ENCODE measurements at regions not wholly inside any gene's neighbourhood (a gene's known extent, or its start where the extent isn't known, plus 50 kb on each side); places are given as distances from the start of the nearest gene placed in this dataset.

DNA sequence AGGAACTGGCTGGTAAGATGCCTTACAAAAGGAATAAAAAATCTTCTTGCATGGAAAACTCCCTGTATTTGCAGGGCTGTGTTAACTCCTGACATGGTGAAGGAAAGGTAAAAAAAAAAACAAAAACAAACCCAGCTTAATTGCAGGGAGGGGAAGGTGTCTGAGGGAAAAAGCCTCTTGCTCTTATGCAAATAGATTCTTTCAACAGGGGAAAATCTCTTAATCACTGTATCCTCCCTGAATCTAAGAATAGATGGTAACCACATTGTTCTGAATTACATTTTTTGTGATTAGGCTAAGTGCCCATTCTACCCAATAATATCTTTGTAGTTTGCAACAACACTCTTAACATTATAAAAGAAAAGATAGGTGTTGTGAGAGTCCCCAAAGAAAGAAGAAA lies 172.6 kb downstream of the RBM46 start:
- H3K4me1 ChIP-seq = no peaks in the 10 kb centered on the region
- no peak for FAIRE-seq
- ChIA-PET CTCF (no interaction called here), POLR2A (no interaction called here)
- no peak for ATAC-seq
- no peak overlapping the region for H3K4me3 ChIP-seq
- TF ChIP-seq, protein P1, sequence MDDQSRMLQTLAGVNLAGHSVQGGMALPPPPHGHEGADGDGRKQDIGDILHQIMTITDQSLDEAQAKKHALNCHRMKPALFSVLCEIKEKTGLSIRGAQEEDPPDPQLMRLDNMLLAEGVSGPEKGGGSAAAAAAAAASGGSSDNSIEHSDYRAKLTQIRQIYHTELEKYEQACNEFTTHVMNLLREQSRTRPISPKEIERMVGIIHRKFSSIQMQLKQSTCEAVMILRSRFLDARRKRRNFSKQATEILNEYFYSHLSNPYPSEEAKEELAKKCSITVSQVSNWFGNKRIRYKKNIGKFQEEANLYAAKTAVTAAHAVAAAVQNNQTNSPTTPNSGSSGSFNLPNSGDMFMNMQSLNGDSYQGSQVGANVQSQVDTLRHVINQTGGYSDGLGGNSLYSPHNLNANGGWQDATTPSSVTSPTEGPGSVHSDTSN (IDR thresholded peaks at IDR 0.05) = no peak
- TF ChIP-seq, protein P2, sequence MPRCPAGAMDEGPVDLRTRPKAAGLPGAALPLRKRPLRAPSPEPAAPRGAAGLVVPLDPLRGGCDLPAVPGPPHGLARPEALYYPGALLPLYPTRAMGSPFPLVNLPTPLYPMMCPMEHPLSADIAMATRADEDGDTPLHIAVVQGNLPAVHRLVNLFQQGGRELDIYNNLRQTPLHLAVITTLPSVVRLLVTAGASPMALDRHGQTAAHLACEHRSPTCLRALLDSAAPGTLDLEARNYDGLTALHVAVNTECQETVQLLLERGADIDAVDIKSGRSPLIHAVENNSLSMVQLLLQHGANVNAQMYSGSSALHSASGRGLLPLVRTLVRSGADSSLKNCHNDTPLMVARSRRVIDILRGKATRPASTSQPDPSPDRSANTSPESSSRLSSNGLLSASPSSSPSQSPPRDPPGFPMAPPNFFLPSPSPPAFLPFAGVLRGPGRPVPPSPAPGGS (IDR thresholded peaks at IDR 0.05) = no peak
- TF ChIP-seq HOXB13 (CRISPR knock-in tag; IDR thresholded peaks at IDR 0.05; ENCODE audit: low read depth) = no peak
- no peak for TF ChIP-seq POLR2AphosphoS2 (conservative IDR thresholded peaks at IDR 0.05; ENCODE audit: low read length)
- no peak for TF ChIP-seq JUNB (IDR thresholded peaks at IDR 0.05)
- TF ChIP-seq RNF2 (IDR thresholded peaks at IDR 0.05; ENCODE audit: borderline replicate concordance, low read depth) = no peak
- no peak for TF ChIP-seq FOXS1 (CRISPR knock-in tag; IDR thresholded peaks at IDR 0.05)
- no peak for TF ChIP-seq ZNF302 (CRISPR knock-in tag; IDR thresholded peaks at IDR 0.05)
- TF ChIP-seq JUN (IDR thresholded peaks at IDR 0.05) = no peak
- TF ChIP-seq CBX2 (IDR thresholded peaks at IDR 0.05; ENCODE audit: borderline replicate concordance, low read depth) = no peak
- no peak for TF ChIP-seq MAZ (IDR thresholded peaks at IDR 0.05; ENCODE audit: borderline replicate concordance, low read depth, low read length)
- no peak for DNase-seq (ENCODE audit: low read depth in 1 of 2, low spot score in 1 of 2)
- H3K9me3 ChIP-seq = no peaks in the 10 kb centered on the region
- no peak overlapping the region for H3K27ac ChIP-seq
- H3K4me2 ChIP-seq = no peak overlapping the region

DNA sequence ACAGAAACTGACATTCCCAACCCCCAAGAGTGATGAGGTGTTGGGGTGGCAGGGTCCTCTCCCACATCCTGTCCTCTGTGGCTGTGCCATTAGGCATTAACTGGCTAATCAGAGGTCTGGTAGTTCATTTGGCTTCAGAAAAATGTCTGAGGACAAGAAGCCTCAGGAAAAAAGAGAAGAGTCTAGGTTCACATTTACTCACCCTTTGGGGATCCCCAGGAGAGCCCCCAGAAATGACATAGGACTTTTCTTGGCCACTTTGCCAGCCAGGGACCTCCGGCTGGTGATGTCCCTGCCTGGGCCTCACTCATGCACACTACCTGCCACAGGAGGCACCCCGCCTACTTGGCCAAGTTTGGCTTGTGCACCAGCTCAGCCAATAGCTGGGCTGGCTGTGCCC lies 173.0 kb downstream of the RBM46 start:
- CTCF ChIA-PET = no interaction called here
- WGBS (ENCODE audit: missing lambda C conversion rate) = 8% methylated on average over 2 of the region's 2 CpGs
- DNase-seq (ENCODE audit: low read depth in 1 of 2, low spot score in 1 of 2) (no peak), ATAC-seq (no peak), FAIRE-seq (no peak)
- TF ChIP-seq KDM1A (IDR thresholded peaks at IDR 0.05; ENCODE audit: low read depth) = no peak
- no peak for TF ChIP-seq NR3C1 (IDR thresholded peaks at IDR 0.05)
- no peak for TF ChIP-seq HOXB13 (CRISPR knock-in tag; IDR thresholded peaks at IDR 0.05; ENCODE audit: low read depth)
- TF ChIP-seq HOXA7 (CRISPR knock-in tag; IDR thresholded peaks at IDR 0.05) = no peak
- TF ChIP-seq NFE2L2 (conservative IDR thresholded peaks at IDR 0.05; ENCODE audit: low read length) = no peak
- no peak for TF ChIP-seq PHF8 (IDR thresholded peaks at IDR 0.05; ENCODE audit: borderline replicate concordance, low read depth)
- TF ChIP-seq, protein P3, sequence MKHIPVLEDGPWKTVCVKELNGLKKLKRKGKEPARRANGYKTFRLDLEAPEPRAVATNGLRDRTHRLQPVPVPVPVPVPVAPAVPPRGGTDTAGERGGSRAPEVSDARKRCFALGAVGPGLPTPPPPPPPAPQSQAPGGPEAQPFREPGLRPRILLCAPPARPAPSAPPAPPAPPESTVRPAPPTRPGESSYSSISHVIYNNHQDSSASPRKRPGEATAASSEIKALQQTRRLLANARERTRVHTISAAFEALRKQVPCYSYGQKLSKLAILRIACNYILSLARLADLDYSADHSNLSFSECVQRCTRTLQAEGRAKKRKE (CRISPR knock-in tag; IDR thresholded peaks at IDR 0.05; ENCODE audit: low read depth) = no peak
- Histone ChIP-seq H3K9me3 (no peaks in the 10 kb centered on the region), H3K4me3 (no peak overlapping the region), H3K27ac (no peak overlapping the region), H3K4me1 (no peaks in the 10 kb centered on the region), H3K4me2 (no peak overlapping the region)
- POLR2A ChIA-PET = no interaction called here

DNA sequence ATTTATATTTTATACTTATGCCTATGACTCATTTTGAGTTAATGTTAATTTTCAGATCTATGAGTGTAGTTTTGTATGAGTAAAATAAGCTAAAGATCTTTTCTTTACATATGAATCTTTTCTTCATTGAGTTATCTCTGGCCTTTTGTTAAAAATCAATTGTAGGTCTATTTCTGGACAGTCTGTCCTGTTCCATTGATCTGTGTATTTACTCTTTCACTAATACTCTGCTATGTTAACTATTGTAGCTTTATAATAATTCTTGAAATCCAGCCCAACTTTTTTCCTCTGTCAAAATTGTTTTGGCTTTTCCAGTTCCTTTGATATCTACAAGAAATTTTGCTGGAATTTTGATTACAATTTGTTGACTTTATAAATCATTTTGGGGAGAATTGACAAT lies 177.0 kb downstream of the RBM46 start:
- H3K4me2 ChIP-seq = no peak overlapping the region
- POLR2A ChIA-PET = no interaction called here
- TF ChIP-seq HOXB13 (CRISPR knock-in tag; IDR thresholded peaks at IDR 0.05; ENCODE audit: low read depth) (no peak), ZSCAN20 (CRISPR knock-in tag; IDR thresholded peaks at IDR 0.05) (no peak), HEYL (CRISPR knock-in tag; IDR thresholded peaks at IDR 0.05) (no peak), SREBF2 (IDR thresholded peaks at IDR 0.05) (no peak), JUNB (IDR thresholded peaks at IDR 0.05) (no peak)
- TF ChIP-seq, protein P4, sequence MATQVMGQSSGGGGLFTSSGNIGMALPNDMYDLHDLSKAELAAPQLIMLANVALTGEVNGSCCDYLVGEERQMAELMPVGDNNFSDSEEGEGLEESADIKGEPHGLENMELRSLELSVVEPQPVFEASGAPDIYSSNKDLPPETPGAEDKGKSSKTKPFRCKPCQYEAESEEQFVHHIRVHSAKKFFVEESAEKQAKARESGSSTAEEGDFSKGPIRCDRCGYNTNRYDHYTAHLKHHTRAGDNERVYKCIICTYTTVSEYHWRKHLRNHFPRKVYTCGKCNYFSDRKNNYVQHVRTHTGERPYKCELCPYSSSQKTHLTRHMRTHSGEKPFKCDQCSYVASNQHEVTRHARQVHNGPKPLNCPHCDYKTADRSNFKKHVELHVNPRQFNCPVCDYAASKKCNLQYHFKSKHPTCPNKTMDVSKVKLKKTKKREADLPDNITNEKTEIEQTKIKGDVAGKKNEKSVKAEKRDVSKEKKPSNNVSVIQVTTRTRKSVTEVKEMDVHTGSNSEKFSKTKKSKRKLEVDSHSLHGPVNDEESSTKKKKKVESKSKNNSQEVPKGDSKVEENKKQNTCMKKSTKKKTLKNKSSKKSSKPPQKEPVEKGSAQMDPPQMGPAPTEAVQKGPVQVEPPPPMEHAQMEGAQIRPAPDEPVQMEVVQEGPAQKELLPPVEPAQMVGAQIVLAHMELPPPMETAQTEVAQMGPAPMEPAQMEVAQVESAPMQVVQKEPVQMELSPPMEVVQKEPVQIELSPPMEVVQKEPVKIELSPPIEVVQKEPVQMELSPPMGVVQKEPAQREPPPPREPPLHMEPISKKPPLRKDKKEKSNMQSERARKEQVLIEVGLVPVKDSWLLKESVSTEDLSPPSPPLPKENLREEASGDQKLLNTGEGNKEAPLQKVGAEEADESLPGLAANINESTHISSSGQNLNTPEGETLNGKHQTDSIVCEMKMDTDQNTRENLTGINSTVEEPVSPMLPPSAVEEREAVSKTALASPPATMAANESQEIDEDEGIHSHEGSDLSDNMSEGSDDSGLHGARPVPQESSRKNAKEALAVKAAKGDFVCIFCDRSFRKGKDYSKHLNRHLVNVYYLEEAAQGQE (IDR thresholded peaks at IDR 0.05) = no peak
- TF ChIP-seq, protein P5, sequence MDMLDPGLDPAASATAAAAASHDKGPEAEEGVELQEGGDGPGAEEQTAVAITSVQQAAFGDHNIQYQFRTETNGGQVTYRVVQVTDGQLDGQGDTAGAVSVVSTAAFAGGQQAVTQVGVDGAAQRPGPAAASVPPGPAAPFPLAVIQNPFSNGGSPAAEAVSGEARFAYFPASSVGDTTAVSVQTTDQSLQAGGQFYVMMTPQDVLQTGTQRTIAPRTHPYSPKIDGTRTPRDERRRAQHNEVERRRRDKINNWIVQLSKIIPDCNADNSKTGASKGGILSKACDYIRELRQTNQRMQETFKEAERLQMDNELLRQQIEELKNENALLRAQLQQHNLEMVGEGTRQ (IDR thresholded peaks at IDR 0.05) = no peak
- TF ChIP-seq, protein P6, sequence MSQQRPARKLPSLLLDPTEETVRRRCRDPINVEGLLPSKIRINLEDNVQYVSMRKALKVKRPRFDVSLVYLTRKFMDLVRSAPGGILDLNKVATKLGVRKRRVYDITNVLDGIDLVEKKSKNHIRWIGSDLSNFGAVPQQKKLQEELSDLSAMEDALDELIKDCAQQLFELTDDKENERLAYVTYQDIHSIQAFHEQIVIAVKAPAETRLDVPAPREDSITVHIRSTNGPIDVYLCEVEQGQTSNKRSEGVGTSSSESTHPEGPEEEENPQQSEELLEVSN (IDR thresholded peaks at IDR 0.05; ENCODE audit: borderline replicate concordance, low read depth) = no peak
- FAIRE-seq (no peak), ATAC-seq (no peak), DNase-seq (ENCODE audit: low read depth in 1 of 2, low spot score in 1 of 2) (no peak)
- no peak overlapping the region for H3K4me3 ChIP-seq
- CTCF ChIA-PET = no interaction called here
- no peak overlapping the region for H3K27ac ChIP-seq
- H3K4me1 ChIP-seq = no peaks in the 10 kb centered on the region
- no peaks in the 10 kb centered on the region for H3K9me3 ChIP-seq

Measured in A549 (cell line).